NCI-H2081 treated with DMSO at 0.1 percent for 48 hours (cell line): ENCODE measurements at regions not wholly inside any gene's neighbourhood (a gene's known extent, or its start where the extent isn't known, plus 50 kb on each side); places are given as distances from the start of the nearest gene placed in this dataset.
"Not testable (repeated sequence)": the region's sequence is repeated elsewhere in the genome, so short reads cannot be mapped to it uniquely, and the experiment has no call there.

Source experiments
- DNase-seq: peaks from one replicate; lab custom pipeline; 2025; lab: John Stamatoyannopoulos, UW

GRCh38 chr4:189779281-189779980 lies 161.2 kb upstream of the FRG1 start:
- no peak for DNase-seq

GRCh38 chr4:189780391-189780790 lies 160.3 kb upstream of the FRG1 start:
- no peak for DNase-seq

- no peak for DNase-seq
These were observed 156.0 kb upstream of the FRG1 start for GRCh38 chr4:189784651-189785050.

DNA sequence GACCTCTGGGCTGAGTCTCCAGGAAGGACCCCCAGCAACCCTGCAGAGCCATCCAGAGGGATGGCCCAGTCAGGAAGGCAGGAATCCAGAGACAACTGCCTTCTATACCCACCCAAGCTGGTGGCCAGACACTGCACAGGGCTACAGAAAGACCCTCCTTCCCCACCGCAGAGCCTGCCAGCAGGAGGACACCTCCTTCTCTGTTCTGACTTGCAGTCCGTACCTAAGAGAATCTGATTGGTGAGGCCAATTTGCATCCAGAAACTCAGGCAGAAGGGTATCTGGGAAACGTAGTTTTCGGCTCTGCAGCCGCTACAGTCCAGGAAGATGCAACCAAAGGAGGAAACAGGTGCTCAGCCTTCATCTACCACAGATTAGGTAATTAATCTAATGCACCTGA lies 155.4 kb upstream of the FRG1 start:
- DNase-seq: no peak

GRCh38 chr4:189786447-189786846 lies 154.2 kb upstream of the FRG1 start:
- no peak for DNase-seq

GRCh38 chr4:189787216-189788031 lies 153.2 kb upstream of the FRG1 start:
- DNase-seq: no peak

- peak; percentile 9 for DNase-seq
These were observed 147.6 kb upstream of the FRG1 start for GRCh38 chr4:189792924-189793618.

- DNase-seq: no peak
These were observed 140.1 kb upstream of the FRG1 start for GRCh38 chr4:189800545-189801088.

GRCh38 chr4:189802884-189803283 lies 137.8 kb upstream of the FRG1 start:
- no peak for DNase-seq

DNA sequence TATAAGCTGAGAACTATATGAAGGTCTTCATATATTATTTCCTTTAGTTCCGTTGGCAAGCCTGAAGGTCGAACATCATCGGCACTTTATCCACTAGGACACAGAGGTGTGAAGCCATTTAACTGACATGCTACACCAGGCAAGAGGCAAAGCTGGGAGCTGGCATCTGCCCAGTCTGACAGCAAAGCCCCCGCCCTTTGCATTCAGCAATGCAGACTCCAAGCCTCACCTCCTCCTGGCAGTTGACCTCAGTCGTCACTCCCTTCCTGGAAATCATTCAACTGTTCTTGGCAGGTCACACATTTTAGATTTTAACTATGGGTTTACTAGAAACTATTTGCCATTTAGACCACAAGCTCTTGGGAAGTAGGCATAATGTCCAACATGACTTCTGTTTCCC lies 135.8 kb upstream of the FRG1 start:
- DNase-seq: no peak

- no peak for DNase-seq
These were observed 134.2 kb upstream of the FRG1 start for GRCh38 chr4:189806506-189806905.

- no peak for DNase-seq
These were observed 133.6 kb upstream of the FRG1 start for GRCh38 chr4:189807031-189807430.

- no peak for DNase-seq
These were observed 131.4 kb upstream of the FRG1 start for GRCh38 chr4:189809241-189809735.

GRCh38 chr4:189809839-189810238 lies 130.8 kb upstream of the FRG1 start:
- no peak for DNase-seq

GRCh38 chr4:189810318-189811181 lies 130.1 kb upstream of the FRG1 start:
- not testable (repeated sequence) for DNase-seq

GRCh38 chr4:189815404-189816192 lies 125.1 kb upstream of the FRG1 start:
- no peak for DNase-seq

- DNase-seq: no peak
These were observed 118.3 kb upstream of the FRG1 start for GRCh38 chr4:189822326-189822725.

DNA sequence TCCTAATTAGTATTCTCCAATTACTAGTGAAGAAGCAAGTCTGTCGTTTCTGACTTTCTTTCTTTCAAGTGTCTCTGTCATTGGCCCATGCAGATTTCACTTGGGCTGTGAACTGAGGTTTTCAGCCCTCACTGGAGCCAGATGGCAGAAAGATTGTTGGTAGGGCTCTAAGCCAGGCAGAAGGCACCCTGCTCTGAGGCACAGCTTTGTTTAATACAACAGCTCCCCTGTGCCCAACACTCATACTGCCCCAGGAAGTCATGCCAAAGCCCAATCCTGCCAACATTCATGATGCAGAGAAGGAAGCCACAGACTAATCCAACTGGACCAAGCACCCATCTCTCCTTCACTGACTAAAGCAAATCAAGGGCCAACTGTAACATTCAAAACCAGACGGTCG lies 117.1 kb upstream of the FRG1 start:
- DNase-seq: no peak

GRCh38 chr4:189825466-189825865 lies 115.2 kb upstream of the FRG1 start:
- DNase-seq: no peak

DNA sequence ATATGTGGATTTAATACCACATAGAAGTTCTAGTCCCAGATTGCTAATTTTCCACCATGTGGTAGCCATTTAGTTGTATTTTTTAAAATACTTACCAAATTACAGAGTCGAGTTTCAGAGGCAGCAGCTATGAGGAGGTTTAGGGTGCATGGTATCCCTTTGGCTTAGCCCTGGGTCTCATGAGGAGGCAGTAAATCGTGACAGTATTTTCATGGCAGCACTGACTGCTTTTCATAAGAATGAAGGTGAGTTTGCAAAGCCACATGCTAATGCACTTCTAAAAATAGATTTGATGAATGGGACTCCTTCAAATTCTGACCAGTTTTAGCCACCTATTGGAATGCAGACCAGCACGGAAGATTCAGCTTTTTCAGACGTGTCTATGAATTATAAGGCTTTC lies 114.0 kb upstream of the FRG1 start:
- DNase-seq: no peak
